ENCODE measurements at regions not wholly inside any gene's neighbourhood (a gene's known extent, or its start where the extent isn't known, plus 50 kb on each side); places are given as distances from the start of the nearest gene placed in this dataset.

DNA sequence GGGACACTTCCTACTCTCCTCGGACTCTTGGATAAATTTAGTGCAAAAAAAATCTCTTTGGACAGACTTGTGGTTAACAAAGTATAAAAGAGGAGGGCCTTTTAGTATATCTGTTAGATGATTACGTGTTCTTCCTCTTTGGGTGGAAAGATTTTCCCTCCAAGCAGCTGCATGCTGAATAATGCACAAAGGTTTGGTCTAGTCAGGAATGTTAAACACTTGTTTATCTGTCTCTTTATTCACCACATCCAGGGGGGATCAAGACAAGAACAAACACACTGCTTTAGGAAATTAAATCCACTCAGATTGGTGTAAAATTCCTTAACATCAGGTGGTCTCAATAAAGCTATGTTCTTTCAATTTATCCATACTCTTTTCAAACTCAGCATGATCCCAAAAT, 260.9 kb upstream of the CHD6 start:
- no peak for DNase-seq

DNA sequence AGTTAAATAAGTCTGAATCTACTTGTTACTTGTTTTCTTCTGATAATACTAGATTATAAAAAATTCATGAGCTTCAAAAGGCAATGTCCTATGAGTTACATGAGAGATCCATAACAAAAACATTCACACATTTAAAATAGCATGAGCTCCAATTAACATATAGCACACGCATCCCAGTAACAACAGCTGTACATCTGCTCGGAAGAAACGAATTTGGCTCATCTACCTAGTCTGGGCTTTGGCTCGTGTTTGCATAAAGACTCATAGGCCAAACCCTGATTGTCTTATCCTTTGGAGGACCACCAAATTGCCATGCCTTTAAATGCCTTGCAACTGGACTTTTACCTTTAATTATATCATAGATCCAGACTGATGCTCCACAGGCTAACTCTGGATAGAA, 259.7 kb upstream of the CHD6 start:
- no peak for DNase-seq

DNA sequence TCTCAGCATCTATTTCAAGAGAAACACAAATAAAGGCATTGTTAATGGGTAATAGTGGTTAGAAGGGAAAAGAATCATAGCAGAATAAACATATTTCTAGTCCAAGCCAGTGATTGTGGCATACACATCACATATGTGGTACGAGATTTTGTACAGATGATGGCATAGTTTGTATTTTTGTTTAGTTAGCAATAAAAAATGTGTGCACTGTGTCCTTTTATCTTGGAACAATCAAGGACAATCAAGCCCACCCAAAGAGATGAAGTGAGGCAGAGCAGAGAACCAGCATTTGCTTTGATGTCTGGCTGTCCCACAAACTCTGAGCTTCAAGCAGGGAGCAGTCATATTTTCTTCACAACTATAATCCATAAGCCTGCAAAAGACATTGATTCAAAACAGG, 256.5 kb upstream of the CHD6 start:
- no peak for DNase-seq

- DNase-seq: no peak
Observed at GRCh38 chr20:41872930-41873329, 254.8 kb upstream of the CHD6 start.

DNA sequence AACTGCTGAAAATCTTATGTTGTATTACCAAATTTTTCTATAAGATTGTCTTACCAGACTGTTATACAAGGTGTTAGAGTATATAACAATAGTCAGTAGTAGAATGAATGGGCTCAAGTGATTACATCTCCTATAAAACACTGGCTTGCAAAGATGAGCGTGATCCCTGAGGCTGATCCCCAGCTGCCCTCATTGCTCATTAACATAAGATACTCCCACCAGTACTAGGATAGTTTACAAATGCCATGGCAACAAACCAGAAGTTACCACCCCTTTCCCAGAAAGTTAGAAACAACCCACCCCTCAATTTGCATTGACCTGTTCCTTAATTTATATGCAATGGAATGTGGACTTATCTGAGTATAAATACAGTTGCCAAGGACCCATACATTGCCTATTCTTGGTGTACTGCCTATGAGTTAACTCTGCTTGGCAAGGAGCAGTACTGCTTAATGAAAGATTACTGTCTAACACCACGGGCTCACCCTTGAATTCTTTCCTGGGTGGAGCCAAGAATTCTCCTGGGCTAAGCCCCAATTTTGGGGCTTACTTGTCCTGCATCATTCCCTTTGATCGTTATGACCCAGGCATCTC, 252.8 kb upstream of the CHD6 start:
- DNase-seq: no peak

- no peak for DNase-seq
Observed at GRCh38 chr20:41869261-41869660, 251.1 kb upstream of the CHD6 start.

DNA sequence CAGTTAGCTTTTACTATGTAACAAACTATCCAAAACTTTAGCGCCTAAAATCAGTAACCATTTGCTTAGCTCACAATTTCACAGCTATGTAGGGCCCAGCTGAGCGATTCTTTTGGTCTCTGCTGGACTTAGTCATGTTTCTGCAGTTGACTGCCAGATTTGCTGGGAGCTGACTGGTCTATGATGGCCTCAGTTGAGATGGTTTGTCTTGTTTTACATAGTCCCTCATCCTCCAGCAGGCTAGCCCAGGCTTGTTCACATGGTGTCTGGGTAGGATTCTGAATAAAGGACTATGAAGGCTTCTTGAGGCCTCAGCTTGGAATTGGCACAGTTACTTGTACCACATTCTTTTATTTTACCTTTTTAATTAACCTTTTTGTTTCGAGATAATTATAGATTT, 247.8 kb upstream of the CHD6 start:
- no peak for DNase-seq

DNA sequence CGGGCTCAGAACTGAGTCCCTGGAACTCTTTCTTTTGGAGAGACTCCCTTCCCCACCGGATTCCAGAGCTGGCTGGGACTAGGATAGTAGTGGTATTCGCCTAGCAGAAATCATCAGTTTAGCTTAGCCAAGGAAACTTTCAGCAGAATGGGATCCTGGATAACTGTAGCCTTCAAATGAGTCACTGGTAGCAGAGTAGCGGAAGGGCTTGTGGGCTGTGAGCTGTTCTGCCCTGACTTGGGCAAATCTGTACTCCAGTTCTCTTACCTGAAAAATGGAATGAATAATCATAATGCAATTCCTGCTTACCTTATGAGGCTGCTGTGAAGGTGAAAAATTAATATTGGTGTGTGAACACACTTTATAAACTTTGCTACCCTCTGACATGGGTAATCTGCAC, 244.3 kb upstream of the CHD6 start:
- no peak for DNase-seq

DNA sequence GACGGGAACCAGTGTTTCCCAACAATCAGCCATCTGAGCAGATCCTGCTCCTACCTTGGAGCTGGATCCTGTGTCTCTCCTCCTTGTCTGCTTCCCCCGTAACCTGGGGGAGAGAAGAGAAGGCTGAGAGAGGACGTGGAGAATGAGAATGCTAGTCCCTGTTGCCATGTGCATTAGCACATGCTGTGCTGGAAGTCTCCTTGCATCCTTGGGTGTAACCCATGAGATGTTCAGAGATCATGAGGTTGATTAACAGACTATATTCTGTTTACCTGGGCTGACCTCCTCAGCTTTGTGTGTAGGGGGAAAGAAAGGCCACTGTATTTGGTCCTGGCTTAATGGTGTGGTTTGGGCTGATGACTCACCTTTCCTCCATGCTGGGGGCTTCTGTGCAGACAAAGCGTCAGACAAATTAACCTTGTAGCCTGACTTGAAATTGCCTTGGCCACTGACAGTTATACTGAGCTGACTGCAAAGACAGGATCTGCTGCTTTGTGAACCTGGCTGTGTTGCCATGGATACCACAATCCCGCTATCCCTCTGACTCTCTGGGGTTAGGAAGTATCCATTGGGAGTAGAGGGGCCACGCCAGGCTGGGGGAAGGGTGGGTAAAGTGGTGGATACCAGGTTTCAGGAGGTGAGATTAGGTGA, 243.7 kb upstream of the CHD6 start:
- no peak for DNase-seq

DNA sequence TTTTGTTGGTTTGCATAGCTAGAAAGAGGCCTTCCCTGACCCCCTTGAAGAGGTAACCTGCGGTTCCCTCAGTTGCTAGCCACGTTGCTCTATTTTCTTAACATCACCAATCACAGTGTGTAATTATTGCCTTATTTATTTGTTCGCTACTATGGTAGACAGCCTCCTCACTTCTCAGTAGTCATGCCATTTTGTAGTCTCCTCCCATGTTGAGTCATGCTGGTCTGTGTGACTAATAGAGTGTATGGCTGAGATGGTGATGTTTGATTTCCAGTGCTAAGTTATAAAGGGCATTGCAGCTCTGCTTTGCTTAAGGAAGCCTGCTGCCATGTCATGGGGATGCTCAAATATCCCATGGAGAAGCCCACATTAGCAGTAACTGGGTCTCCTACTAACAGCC, 236.6 kb upstream of the CHD6 start:
- no peak for DNase-seq

DNA sequence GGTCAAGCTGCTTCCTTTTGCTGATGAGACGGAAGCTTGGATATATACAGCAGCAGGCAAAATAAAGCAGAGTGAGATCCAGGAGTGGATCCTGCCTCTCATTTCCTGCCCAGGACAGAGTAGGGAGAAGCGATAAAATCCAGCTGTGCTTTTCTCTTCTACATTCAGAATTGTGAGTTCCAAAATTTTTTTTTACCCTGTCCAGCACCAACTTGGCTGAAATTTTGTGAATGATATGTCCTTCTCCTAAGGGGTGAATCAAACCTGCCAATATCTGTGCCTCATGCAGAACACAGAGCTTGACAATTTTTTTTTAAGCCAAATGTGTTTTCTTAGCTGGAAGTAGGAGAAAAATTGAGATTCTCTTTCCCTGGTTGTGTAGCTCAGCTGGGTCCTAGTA, 235.6 kb upstream of the CHD6 start:
- no peak for DNase-seq

GRCh38 chr20:41848180-41848579, 230.0 kb upstream of the CHD6 start:
- DNase-seq: no peak

DNA sequence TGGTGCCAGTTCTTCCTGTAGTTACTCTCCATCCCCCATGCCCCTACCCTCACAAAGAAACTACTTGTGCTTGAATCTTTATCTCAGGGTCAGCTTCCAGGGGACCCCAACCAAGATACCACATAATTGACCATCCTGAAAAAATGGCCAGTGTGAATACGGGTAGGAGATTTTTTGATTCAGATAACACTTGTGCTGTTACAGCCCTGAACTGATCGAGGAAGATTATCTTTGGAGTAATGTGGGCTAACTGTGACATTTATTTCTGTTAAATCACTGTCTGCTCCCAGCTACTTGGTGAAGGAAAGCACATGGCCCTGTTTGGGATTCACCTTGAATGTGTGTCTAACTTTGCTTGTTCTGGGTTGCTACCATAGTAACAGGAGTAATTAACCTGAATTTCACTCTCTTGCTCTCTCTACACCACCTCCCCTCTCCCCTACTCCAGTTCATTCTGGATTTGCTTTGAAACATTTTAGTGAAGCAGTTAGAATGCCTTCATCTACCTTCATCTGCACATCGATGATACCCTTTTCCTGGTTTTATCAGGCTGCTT, 219.6 kb upstream of the CHD6 start:
- no peak for DNase-seq

GRCh38 chr20:41833739-41834138, 215.6 kb upstream of the CHD6 start:
- DNase-seq: no peak

GRCh38 chr20:41830702-41831101, 212.5 kb upstream of the CHD6 start:
- no peak for DNase-seq

DNA sequence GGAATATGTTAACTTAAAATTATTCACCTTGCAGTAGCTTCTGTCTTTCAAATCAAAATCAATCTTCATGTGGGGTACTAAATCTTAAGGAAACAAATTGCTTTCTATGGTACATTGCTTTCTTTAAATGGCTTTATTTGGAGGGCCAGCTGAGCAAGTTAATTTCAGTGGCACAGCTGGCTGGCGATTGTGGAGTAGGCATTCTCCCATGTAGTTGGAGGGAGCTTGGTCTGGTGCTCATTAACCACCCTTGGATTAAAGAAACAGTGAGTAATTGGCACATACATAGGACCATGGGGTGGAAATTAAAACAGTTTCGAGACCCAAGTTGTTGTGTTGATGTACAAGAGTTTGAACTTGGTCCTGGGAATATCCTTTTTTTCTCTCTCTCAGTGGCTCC, 201.3 kb upstream of the CHD6 start:
- DNase-seq: no peak

GRCh38 chr20:41818991-41819390, 200.8 kb upstream of the CHD6 start:
- DNase-seq: no peak

DNA sequence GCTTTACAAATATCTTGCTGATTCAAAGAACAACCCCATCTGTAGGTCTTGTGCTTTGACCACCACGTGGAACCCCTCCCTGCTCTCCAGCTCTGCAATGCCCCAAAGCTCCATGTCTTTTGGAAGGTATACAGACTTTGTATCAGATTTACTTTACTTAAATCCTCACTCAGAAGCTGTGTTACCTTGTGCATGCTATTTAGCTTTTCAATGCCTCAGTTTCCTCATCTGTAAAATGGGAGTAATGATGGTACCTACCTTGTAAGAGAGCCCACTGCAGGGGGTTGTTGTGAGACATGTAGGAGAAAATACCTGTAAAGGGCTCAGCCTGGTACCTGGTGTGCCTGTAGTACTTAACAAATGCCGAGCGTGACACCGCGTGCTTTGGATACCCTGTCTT, 200.2 kb upstream of the CHD6 start:
- DNase-seq: no peak

DNA sequence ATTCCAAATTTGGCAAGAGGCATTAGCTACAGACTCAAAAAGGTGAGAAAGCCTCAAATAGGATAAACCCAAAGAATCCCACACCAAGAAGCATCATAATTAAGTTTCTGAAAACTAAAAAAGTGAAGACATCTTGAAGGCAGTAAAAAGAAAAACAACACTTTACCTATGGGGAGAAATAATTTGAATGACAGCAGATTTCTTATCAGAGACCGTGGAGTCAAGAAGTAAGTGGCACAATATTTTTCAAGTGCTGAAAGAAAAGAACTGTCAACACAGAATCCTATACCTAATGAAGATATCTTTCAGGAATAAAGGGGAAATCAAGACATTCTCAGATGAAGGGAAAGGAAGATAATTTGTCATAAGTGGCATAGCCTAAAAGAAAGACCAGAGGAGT, 193.3 kb upstream of the CHD6 start:
- no peak for DNase-seq

GRCh38 chr20:41800040-41800439, 181.9 kb upstream of the CHD6 start:
- no peak for DNase-seq

DNA sequence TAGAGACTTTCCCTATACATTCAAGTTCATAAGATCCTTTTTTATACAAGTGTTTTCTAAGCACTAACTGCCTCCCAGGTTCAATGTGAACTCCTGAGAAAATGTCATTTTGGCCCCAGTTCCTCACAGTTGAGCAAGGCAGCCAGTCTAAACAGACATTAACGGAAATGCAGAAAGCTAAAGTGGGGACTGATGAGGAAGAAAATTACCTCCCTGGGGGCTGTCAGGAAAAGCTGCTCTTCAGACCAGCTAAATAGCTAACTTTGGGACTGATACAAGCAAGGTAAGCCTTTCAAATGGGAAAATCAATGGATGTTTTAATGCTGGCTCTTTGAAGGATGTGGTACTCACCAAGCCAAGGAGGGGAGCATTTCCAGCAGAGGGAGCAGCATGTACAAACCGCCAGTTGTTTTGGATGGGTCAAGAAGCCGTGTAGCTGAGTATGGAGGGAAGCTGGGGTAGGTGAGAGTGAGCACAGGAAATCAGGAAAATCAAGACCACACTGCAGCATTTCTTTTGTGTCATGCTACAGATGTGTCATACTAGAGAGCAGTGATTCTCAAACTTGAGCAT, 180.8 kb upstream of the CHD6 start:
- DNase-seq: no peak

DNA sequence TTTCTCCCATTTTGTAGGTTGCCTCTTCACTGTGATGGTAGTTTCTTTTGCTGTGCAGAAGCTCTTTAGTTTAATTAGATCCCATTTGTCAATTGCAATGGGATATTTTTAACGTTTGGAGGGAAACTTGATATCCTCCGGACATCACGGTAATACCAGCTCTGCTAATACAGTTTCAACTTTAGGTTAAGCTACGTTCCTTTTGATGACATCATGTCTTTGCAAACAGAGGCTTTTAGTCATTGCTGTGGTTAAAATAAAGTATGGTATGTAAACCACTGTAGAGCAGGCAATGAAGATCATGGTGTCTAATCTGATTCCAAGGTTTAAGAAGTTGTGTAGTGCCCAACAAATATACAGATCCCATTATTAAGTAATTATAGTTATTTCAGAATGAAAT, 168.0 kb upstream of the CHD6 start:
- DNase-seq: no peak

DNA sequence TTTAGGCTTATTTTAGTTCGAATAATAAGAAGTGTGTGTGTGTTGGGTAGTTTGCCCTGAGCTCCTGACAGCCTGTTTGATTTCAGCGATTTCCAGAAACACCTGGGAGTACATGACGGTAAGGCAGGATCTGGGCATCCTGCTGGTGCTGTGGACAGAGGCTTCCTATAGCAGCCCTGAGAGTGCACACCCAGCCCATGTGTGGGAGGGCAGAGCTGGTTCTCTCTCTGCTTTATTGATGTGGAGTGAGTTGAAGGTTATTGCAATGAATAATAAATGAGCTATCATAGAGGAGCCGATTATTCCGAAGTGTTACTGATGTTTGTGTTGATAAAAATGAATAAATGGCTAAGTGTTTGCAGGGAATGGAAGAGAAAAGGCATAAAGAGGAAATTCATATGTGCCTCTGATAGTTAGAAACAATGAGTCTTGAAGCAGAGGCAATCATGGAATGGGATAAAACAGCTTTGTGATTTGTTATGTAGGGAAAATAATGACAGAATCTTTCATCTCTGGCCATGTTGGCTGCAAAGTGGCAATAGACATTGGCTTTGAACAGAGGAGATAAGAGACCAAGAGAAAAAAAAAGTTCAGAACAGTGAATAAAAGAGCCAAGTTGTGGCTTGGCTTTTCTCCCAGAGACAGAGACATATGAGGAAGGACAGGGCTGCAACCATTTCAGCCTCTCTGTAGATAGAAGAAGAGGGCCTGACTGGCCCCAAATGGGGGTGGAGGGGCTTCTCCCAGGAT, 166.2 kb upstream of the CHD6 start:
- DNase-seq: no peak

Measured in hindlimb muscle (tissue), 1 donor.